CD4-positive, alpha-beta T cell (primary cell): ENCODE measurements at regions not wholly inside any gene's neighbourhood (a gene's known extent, or its start where the extent isn't known, plus 50 kb on each side); places are given as distances from the start of the nearest gene placed in this dataset.

Source experiments
- ATAC-seq: fragments of 200-7000 bp; cut with Tn5 transposase; one replicate; pipeline ENCODE4 v1.10.0; 2022; ENCODE audit warnings: mild to moderate bottlenecking; ENCODE audit not compliant: poor library complexity
- CTCF ChIA-PET: fragments of 350-600 bp; sonication (Branson Sonifier 250); formaldehyde crosslinking; loops from one replicate; lab custom pipeline; 2021; ENCODE audit warnings: antibody characterized with exemption, inconsistent platforms; lab: Charles Lee
- POLR2A ChIA-PET: fragments of 350-600 bp; sonication (Branson Sonifier 250); formaldehyde crosslinking; loops from one replicate; lab custom pipeline; 2021; ENCODE audit warnings: antibody characterized with exemption, inconsistent platforms; lab: Charles Lee
- DNase-seq, 14 experiments: peaks; one replicate each; pipeline ENCODE4 v3.0.0-alpha.2; 2013 to 2020; ENCODE audit warnings: mixed read lengths in 2 of 14
- H3K27ac ChIP-seq, 2 donors: one replicate each; pipeline versions ENCODE4 v1.5.1 to v1.7.0; 2013; ENCODE audit warnings: low read length in 2 of 2, low read depth in 1 of 2, mild to moderate bottlenecking in 1 of 2
- H3K27me3 ChIP-seq, 2 experiments: 1 replicate in 1 of 2; 2 replicates in 1 of 2; pipeline versions ENCODE4 v1.6.1 to v1.7.0; 2013; ENCODE audit warnings: low read length in 2 of 2, control low read depth in 1 of 2, mild to moderate bottlenecking in 1 of 2, moderate library complexity in 1 of 2; ENCODE audit not compliant: insufficient read depth in 2 of 2, control insufficient read depth in 1 of 2
- H3K36me3 ChIP-seq: one replicate; pipeline ENCODE4 v1.6.1; 2013; ENCODE audit warnings: low read length, control low read depth; ENCODE audit not compliant: insufficient read depth
- H3K4me1 ChIP-seq: one replicate; pipeline ENCODE4 v1.6.1; 2013; ENCODE audit warnings: low read length, control low read depth; ENCODE audit not compliant: insufficient read depth
- H3K4me3 ChIP-seq: one replicate; pipeline ENCODE4 v1.5.1; 2013; ENCODE audit warnings: mild to moderate bottlenecking, low read length, moderate library complexity
- H3K9me3 ChIP-seq, 2 experiments: 1 replicate in 1 of 2; 2 replicates in 1 of 2; pipeline versions ENCODE4 v1.6.1 to v1.7.0; 2013; ENCODE audit warnings: low read length in 2 of 2, mild to moderate bottlenecking in 2 of 2, control low read depth in 1 of 2, moderate library complexity in 1 of 2; ENCODE audit not compliant: control insufficient read depth in 1 of 2, insufficient read depth in 1 of 2
- H3K27ac Mint-ChIP-seq: one replicate; pipeline ENCODE4 v1.8.0; 2020; ENCODE audit warnings: mixed read lengths
- H3K27me3 Mint-ChIP-seq: one replicate; pipeline ENCODE4 v1.8.0; 2021; ENCODE audit warnings: mixed read lengths
- H3K36me3 Mint-ChIP-seq: one replicate; pipeline ENCODE4 v1.8.0; 2021; ENCODE audit warnings: low read depth, mixed read lengths
- H3K4me1 Mint-ChIP-seq: one replicate; pipeline ENCODE4 v1.8.0; 2021; ENCODE audit warnings: low read depth, mixed read lengths
- H3K4me3 Mint-ChIP-seq: one replicate; pipeline ENCODE4 v1.8.0; 2020; ENCODE audit warnings: mild to moderate bottlenecking, mixed read lengths
- H3K9me3 Mint-ChIP-seq: one replicate; pipeline ENCODE4 v1.8.0; 2020; ENCODE audit warnings: mixed read lengths
- CTCF ChIP-seq: fragments of 200-600 bp; IDR thresholded peaks from one replicate; pipeline ENCODE4 v1.8.0; 2022; ENCODE audit warnings: antibody characterized with exemption, mild to moderate bottlenecking
- intact Hi-C, 2 experiments: fragments of 100-400 bp; cut with DNase I in 1 of 2; cut with micrococcal nuclease in 1 of 2; formaldehyde crosslinking; loops; one replicate each; pipeline versions ENCODE4 v1.15.1 to v1.9.0; 2023 to 2025; cut with DNase I, micrococcal nuclease

GRCh38 chr1:34398241-34398915 lies 221.7 kb downstream of the C1orf94 start:
- no peak for TF ChIP-seq CTCF
- no peaks in the 10 kb centered on the region for H3K36me3 ChIP-seq
- no peaks in the 10 kb centered on the region for H3K4me1 ChIP-seq
- Mint-ChIP-seq H3K27me3 (peaks cover 21% of the 10 kb centered on the region), H3K9me3 (no peaks in the 10 kb centered on the region), H3K4me3 (no peak overlapping the region), H3K36me3 (no peaks in the 10 kb centered on the region), H3K4me1 (no peaks in the 10 kb centered on the region), H3K27ac (no peak overlapping the region)
- H3K4me3 ChIP-seq, result no peak overlapping the region
- ChIA-PET CTCF (no interaction called here), POLR2A (no interaction called here)
- intact Hi-C loops, result no loop called here
- DNase-seq, result no peak
- H3K27me3 ChIP-seq, result peaks cover 0 to 6% of the 10 kb centered on the region in 2 experiments
- no peak for ATAC-seq
- no peaks in the 10 kb centered on the region for H3K9me3 ChIP-seq
- H3K27ac ChIP-seq, result no peak overlapping the region

GRCh38 chr1:34398916-34399275 lies 222.2 kb downstream of the C1orf94 start:
- no peak for ATAC-seq
- Mint-ChIP-seq H3K27ac (no peak overlapping the region), H3K27me3 (peaks cover 21% of the 10 kb centered on the region), H3K4me1 (no peaks in the 10 kb centered on the region), H3K4me3 (no peak overlapping the region), H3K36me3 (no peaks in the 10 kb centered on the region), H3K9me3 (no peaks in the 10 kb centered on the region)
- Histone ChIP-seq H3K36me3 (no peaks in the 10 kb centered on the region), H3K27me3 (peaks cover 0 to 6% of the 10 kb centered on the region in 2 experiments), H3K4me3 (no peak overlapping the region), H3K4me1 (no peaks in the 10 kb centered on the region), H3K9me3 (no peaks in the 10 kb centered on the region), H3K27ac (no peak overlapping the region)
- ChIA-PET POLR2A (no interaction called here), CTCF (no interaction called here)
- intact Hi-C loops, result no loop called here
- TF ChIP-seq CTCF, result no peak
- DNase-seq, result no peak

GRCh38 chr1:34400675-34401074 lies 224.0 kb downstream of the C1orf94 start:
- Histone ChIP-seq H3K36me3 (no peaks in the 10 kb centered on the region), H3K4me1 (no peaks in the 10 kb centered on the region), H3K4me3 (no peak overlapping the region), H3K9me3 (peaks cover 0 to 3% of the 10 kb centered on the region in 2 experiments), H3K27me3 (peaks cover 0 to 6% of the 10 kb centered on the region in 2 experiments), H3K27ac (no peak overlapping the region)
- Mint-ChIP-seq H3K27me3 (peaks cover 21% of the 10 kb centered on the region), H3K4me1 (no peaks in the 10 kb centered on the region), H3K36me3 (no peaks in the 10 kb centered on the region), H3K27ac (no peak overlapping the region), H3K9me3 (no peaks in the 10 kb centered on the region), H3K4me3 (no peak overlapping the region)
- no peak for ATAC-seq
- no peak for TF ChIP-seq CTCF
- intact Hi-C loops, result no loop called here
- ChIA-PET POLR2A (no interaction called here), CTCF (no interaction called here)
- no peak for DNase-seq
